ENCODE measurements at regions not wholly inside any gene's neighbourhood (a gene's known extent, or its start where the extent isn't known, plus 50 kb on each side); places are given as distances from the start of the nearest gene placed in this dataset.
A peak's percentile ranks its signal among the peaks of the same experiment; 100 is the strongest.

DNA sequence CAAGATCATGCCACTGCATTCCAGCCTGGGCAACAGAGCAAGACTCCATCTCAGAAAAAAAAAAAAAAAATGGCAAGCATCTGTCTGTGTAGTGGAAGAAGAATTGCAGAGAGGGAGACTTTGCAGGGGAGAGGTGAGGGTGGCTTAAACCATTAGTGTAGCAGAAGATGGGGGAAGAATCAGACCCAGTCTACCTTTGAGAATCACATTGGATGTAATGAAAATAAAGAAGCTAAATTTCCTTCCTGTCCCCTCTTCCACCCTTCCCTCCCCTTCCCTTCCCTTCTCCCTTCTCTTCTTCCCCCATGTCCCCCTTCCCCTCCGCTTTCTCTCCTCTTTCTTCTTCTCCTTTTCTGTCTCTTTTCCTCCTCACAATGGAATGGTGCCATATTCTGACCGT is 180.8 kb upstream of the SVIL start (continued):
- TF ChIP-seq NRF1 (IDR thresholded peaks at IDR 0.05; ENCODE audit: low read depth, low read length) (no peak), GABPA (IDR thresholded peaks at IDR 0.05; ENCODE audit: low read depth) (no peak), TAF1 (IDR thresholded peaks at IDR 0.05; ENCODE audit: borderline replicate concordance, low read depth, low read length) (no peak), TCF12 (IDR thresholded peaks at IDR 0.05) (no peak), NFIC (IDR thresholded peaks at IDR 0.05; ENCODE audit: borderline replicate concordance) (no peak), SIN3A (IDR thresholded peaks at IDR 0.05; ENCODE audit: borderline replicate concordance, low read depth, low read length) (no peak)

DNA sequence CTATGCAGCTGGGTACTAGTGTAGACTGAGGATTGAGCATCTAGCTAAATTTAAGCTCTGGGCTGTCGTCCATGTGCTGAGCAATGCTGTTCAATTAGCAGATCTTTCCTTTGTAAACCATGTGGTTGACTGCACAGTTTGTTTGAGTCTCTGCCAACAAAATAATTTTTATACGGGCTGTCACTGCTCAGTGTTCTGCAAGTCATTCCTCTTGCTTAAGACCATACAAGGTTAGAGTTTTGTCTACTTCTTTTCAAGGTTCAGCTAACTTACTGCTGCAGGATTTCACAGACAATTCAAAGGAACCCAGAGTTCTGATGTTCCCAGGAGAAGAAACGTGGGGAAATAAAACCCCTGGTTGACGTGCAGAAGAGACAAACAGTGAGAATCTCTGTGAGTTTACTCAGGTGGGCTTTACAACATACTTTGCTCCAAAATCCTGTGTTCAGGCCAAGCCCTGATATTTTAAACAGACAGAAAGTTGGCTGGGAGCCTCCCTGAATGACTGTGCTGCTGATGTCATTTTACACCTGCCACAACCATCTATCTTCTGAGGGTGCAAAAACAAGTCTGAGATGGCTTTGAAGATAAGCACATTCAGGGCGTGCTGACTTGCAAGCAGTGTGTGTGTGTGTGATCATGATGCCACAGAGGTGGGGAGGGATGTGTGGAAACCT is 177.1 kb upstream of the SVIL start:
- WGBS (ENCODE audit: low lambda C conversion rate): 6% methylated on average over 5 of the region's 5 CpGs
- no peak overlapping the region for H3K9ac ChIP-seq
- POLR2A ChIA-PET: no interaction called here
- TF ChIP-seq TCF12 (IDR thresholded peaks at IDR 0.05) (peak; percentile 92), NFIC (IDR thresholded peaks at IDR 0.05; ENCODE audit: borderline replicate concordance) (peak; percentile 92), RXRA (IDR thresholded peaks at IDR 0.05; ENCODE audit: borderline replicate concordance, low read depth) (peak; percentile 63), YY1 (IDR thresholded peaks at IDR 0.05; ENCODE audit: low read depth) (no peak), TEAD4 (IDR thresholded peaks at IDR 0.05; ENCODE audit: borderline replicate concordance, insufficient read depth) (peak; percentile 69; the same call in 1 of the 2 replicates), EP300 (IDR thresholded peaks at IDR 0.05; ENCODE audit: borderline replicate concordance in 1 of 2, low read depth in 1 of 2, low read length in 1 of 2) (peak; percentile 20 to 90; a peak in 3 of 4 replicates), MXI1 (IDR thresholded peaks at IDR 0.05; ENCODE audit: low read depth, low read length) (peak; percentile 51), EZH2phosphoT487 (IDR thresholded peaks at IDR 0.05; ENCODE audit: borderline replicate concordance, low read depth) (no peak), POLR2AphosphoS5 (IDR thresholded peaks at IDR 0.05; ENCODE audit: low read depth, low read length) (peak; percentile 73), JUND (IDR thresholded peaks at IDR 0.05) (peak; percentile 94), MEF2A (IDR thresholded peaks at IDR 0.05; ENCODE audit: borderline replicate concordance, low read depth) (no peak), FOXJ3 (CRISPR knock-in tag; IDR thresholded peaks at IDR 0.05) (no peak), FOSL2 (IDR thresholded peaks at IDR 0.05; ENCODE audit: borderline replicate concordance, low read depth) (peak; percentile 86), RAD21 (IDR thresholded peaks at IDR 0.05; ENCODE audit: low read length) (no peak), GATA2 (CRISPR knock-in tag; IDR thresholded peaks at IDR 0.05) (peak; percentile 71), SIN3A (IDR thresholded peaks at IDR 0.05; ENCODE audit: borderline replicate concordance, low read depth, low read length) (no peak)
- TF ChIP-seq, protein P1, sequence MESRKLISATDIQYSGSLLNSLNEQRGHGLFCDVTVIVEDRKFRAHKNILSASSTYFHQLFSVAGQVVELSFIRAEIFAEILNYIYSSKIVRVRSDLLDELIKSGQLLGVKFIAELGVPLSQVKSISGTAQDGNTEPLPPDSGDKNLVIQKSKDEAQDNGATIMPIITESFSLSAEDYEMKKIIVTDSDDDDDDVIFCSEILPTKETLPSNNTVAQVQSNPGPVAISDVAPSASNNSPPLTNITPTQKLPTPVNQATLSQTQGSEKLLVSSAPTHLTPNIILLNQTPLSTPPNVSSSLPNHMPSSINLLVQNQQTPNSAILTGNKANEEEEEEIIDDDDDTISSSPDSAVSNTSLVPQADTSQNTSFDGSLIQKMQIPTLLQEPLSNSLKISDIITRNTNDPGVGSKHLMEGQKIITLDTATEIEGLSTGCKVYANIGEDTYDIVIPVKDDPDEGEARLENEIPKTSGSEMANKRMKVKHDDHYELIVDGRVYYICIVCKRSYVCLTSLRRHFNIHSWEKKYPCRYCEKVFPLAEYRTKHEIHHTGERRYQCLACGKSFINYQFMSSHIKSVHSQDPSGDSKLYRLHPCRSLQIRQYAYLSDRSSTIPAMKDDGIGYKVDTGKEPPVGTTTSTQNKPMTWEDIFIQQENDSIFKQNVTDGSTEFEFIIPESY (IDR thresholded peaks at IDR 0.05; ENCODE audit: borderline replicate concordance, low read depth): no peak; the same call in 1 of the 2 replicates
- TF ChIP-seq, protein P2, sequence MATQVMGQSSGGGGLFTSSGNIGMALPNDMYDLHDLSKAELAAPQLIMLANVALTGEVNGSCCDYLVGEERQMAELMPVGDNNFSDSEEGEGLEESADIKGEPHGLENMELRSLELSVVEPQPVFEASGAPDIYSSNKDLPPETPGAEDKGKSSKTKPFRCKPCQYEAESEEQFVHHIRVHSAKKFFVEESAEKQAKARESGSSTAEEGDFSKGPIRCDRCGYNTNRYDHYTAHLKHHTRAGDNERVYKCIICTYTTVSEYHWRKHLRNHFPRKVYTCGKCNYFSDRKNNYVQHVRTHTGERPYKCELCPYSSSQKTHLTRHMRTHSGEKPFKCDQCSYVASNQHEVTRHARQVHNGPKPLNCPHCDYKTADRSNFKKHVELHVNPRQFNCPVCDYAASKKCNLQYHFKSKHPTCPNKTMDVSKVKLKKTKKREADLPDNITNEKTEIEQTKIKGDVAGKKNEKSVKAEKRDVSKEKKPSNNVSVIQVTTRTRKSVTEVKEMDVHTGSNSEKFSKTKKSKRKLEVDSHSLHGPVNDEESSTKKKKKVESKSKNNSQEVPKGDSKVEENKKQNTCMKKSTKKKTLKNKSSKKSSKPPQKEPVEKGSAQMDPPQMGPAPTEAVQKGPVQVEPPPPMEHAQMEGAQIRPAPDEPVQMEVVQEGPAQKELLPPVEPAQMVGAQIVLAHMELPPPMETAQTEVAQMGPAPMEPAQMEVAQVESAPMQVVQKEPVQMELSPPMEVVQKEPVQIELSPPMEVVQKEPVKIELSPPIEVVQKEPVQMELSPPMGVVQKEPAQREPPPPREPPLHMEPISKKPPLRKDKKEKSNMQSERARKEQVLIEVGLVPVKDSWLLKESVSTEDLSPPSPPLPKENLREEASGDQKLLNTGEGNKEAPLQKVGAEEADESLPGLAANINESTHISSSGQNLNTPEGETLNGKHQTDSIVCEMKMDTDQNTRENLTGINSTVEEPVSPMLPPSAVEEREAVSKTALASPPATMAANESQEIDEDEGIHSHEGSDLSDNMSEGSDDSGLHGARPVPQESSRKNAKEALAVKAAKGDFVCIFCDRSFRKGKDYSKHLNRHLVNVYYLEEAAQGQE (IDR thresholded peaks at IDR 0.05; ENCODE audit: low read depth, low read length): peak; percentile 54; the same call in 1 of the 2 replicates
- TF ChIP-seq, protein P3, sequence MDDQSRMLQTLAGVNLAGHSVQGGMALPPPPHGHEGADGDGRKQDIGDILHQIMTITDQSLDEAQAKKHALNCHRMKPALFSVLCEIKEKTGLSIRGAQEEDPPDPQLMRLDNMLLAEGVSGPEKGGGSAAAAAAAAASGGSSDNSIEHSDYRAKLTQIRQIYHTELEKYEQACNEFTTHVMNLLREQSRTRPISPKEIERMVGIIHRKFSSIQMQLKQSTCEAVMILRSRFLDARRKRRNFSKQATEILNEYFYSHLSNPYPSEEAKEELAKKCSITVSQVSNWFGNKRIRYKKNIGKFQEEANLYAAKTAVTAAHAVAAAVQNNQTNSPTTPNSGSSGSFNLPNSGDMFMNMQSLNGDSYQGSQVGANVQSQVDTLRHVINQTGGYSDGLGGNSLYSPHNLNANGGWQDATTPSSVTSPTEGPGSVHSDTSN (IDR thresholded peaks at IDR 0.05): peak; percentile 97
- TF ChIP-seq, protein P4, sequence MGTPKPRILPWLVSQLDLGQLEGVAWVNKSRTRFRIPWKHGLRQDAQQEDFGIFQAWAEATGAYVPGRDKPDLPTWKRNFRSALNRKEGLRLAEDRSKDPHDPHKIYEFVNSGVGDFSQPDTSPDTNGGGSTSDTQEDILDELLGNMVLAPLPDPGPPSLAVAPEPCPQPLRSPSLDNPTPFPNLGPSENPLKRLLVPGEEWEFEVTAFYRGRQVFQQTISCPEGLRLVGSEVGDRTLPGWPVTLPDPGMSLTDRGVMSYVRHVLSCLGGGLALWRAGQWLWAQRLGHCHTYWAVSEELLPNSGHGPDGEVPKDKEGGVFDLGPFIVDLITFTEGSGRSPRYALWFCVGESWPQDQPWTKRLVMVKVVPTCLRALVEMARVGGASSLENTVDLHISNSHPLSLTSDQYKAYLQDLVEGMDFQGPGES (IDR thresholded peaks at IDR 0.05; ENCODE audit: low read depth, low read length): no peak

More for the DNA sequence above, 177.1 kb upstream of the SVIL start:
- Histone ChIP-seq H3K4me3 (ENCODE audit: low read depth in 2 of 2, low read length in 1 of 2) (no peak overlapping the region), H3K27ac (ENCODE audit: low read depth in 2 of 2, low read length in 1 of 2) (peak overlapping the region; percentile 77 to 80; a peak in 3 of 4 replicates), H3K4me2 (peak overlapping the region; percentile 15), H3K9me3 (no peaks in the 10 kb centered on the region), H3K9me2 (no peaks in the 10 kb centered on the region), H3K4me1 (ENCODE audit: control insufficient read depth in 1 of 2, insufficient read depth in 2 of 2, low read depth in 1 of 2, low read length in 1 of 2) (peaks cover 15 to 20% of the 10 kb centered on the region in 2 experiments), H2AFZ (ENCODE audit: low read depth) (no peak overlapping the region), H3K36me3 (replicated peaks in 1 of 2; ENCODE audit: control insufficient read depth in 1 of 2, insufficient read depth in 2 of 2, low read length in 1 of 2) (no peaks in the 10 kb centered on the region), H3K79me2 (ENCODE audit: insufficient read depth) (no peaks in the 10 kb centered on the region), H4K20me1 (ENCODE audit: insufficient read depth) (no peaks in the 10 kb centered on the region), H3F3A (replicated peaks; ENCODE audit: insufficient read depth) (peaks cover 9% of the 10 kb centered on the region), H3K27me3 (ENCODE audit: insufficient read depth) (no peaks in the 10 kb centered on the region)
- CTCF ChIA-PET: interaction anchor here (1.1 kb wide), 1 partner anchor 8 kb away, joined by 3 read pairs; no protein-coding TSS in a partner anchor
- DNase-seq: peak; percentile 25

Measured in SK-N-SH (cell line).